GM23248 (cell line): ENCODE measurements at regions not wholly inside any gene's neighbourhood (a gene's known extent, or its start where the extent isn't known, plus 50 kb on each side); places are given as distances from the start of the nearest gene placed in this dataset.

Experiments used
- DNase-seq: peaks from one replicate; pipeline ENCODE4 v3.0.0-alpha.2; 2015
- H2AFZ ChIP-seq: fragments of 200-600 bp; sonication (generic); 2 replicates; pipeline ENCODE4 v1.6.1; 2016; ENCODE audit warnings: antibody characterized with exemption
- H3F3A ChIP-seq: fragments of 200-600 bp; sonication (generic); 2 replicates; pipeline ENCODE4 v1.6.1; 2016; ENCODE audit warnings: mild to moderate bottlenecking, antibody characterized with exemption, mixed run types; ENCODE audit not compliant: insufficient read depth
- H3K27ac ChIP-seq: fragments of 200-600 bp; sonication (generic); 2 replicates; pipeline ENCODE4 v1.5.1; 2016; ENCODE audit warnings: mild to moderate bottlenecking
- H3K27me3 ChIP-seq: fragments of 200-600 bp; sonication (generic); replicated peaks from 2 replicates; pipeline ENCODE4 v1.6.1; 2016; ENCODE audit warnings: mild to moderate bottlenecking; ENCODE audit not compliant: insufficient read depth
- H3K36me3 ChIP-seq: fragments of 200-600 bp; sonication (generic); 2 replicates; pipeline ENCODE4 v1.6.1; 2016; ENCODE audit warnings: low read depth, mild to moderate bottlenecking
- H3K4me1 ChIP-seq: fragments of 200-600 bp; sonication (generic); 2 replicates; pipeline ENCODE4 v1.6.1; 2016; ENCODE audit warnings: mild to moderate bottlenecking; ENCODE audit not compliant: insufficient read depth
- H3K4me2 ChIP-seq: fragments of 200-600 bp; sonication (generic); one replicate; pipeline ENCODE4 v1.6.1; 2016; ENCODE audit warnings: mild to moderate bottlenecking; ENCODE audit not compliant: unreplicated experiment
- H3K4me3 ChIP-seq: fragments of 200-600 bp; sonication (generic); 2 replicates; pipeline ENCODE4 v1.5.1; 2016; ENCODE audit warnings: mild to moderate bottlenecking
- H3K79me2 ChIP-seq: fragments of 200-600 bp; sonication (generic); 2 replicates; pipeline ENCODE4 v1.6.1; 2016; ENCODE audit warnings: mild to moderate bottlenecking; ENCODE audit not compliant: insufficient read depth
- H3K9ac ChIP-seq: fragments of 200-600 bp; sonication (generic); 2 replicates; pipeline ENCODE4 v1.6.1; 2016; ENCODE audit warnings: mild to moderate bottlenecking
- H3K9me2 ChIP-seq: fragments of 200-600 bp; sonication (generic); 2 replicates; pipeline ENCODE4 v1.6.1; 2016; ENCODE audit warnings: mixed run types, mild to moderate bottlenecking, moderate library complexity; ENCODE audit not compliant: insufficient read depth
- H3K9me3 ChIP-seq: fragments of 200-600 bp; sonication (generic); one replicate; pipeline ENCODE4 v1.6.1; 2017; ENCODE audit warnings: low read depth
- H4K20me1 ChIP-seq: fragments of 200-600 bp; sonication (generic); 2 replicates; pipeline ENCODE4 v1.6.0; 2016; ENCODE audit not compliant: insufficient read depth
- EZH2 ChIP-seq: fragments of 200-600 bp; sonication (generic); IDR thresholded peaks from 2 replicates; pipeline ENCODE4 v1.6.1; 2018; ENCODE audit warnings: antibody characterized with exemption, mild to moderate bottlenecking; ENCODE audit not compliant: insufficient read depth, poor library complexity, severe bottlenecking
- EZH2phosphoT487 ChIP-seq: fragments of 200-600 bp; sonication (generic); IDR thresholded peaks from 2 replicates; pipeline ENCODE4 v1.6.1; 2018; ENCODE audit warnings: antibody characterized with exemption, moderate library complexity, mild to moderate bottlenecking, low read depth; ENCODE audit not compliant: insufficient read depth
- WGBS, 2 experiments: methylation state at CpG; one replicate each; pipeline ENCODE4 v1.1.6; 2015 to 2017; ENCODE audit warnings: low lambda C conversion rate in 2 of 2, low coverage in 1 of 2; ENCODE audit errors: missing lambda C conversion rate in 2 of 2; 5-methylcytosine and 5-hydroxymethylcytosine counted together
- in situ Hi-C: fragments of 300-500 bp; cut with MboI; formaldehyde crosslinking; loops from 2 replicates; pipeline ENCODE4 v1.15.0; 2020

GRCh38 chr1:226497276-226497833 lies 51.2 kb upstream of the STUM start:
- no peaks in the 10 kb centered on the region for H3K9me2 ChIP-seq
- no peaks in the 10 kb centered on the region for H3K9me3 ChIP-seq
- no peaks in the 10 kb centered on the region; the same call in 1 of the 2 replicates for H3K27me3 ChIP-seq
- H2AFZ ChIP-seq, result no peak overlapping the region
- no peak overlapping the region for H3K4me3 ChIP-seq
- H3F3A ChIP-seq, result no peaks in the 10 kb centered on the region
- H3K9ac ChIP-seq, result no peak overlapping the region
- H3K79me2 ChIP-seq, result no peaks in the 10 kb centered on the region
- no peaks in the 10 kb centered on the region for H3K36me3 ChIP-seq
- in situ Hi-C loops, result no loop called here
- TF ChIP-seq EZH2phosphoT487 (no peak), EZH2 (no peak)
- DNase-seq, result no peak
- H4K20me1 ChIP-seq, result no peaks in the 10 kb centered on the region
- H3K27ac ChIP-seq, result no peak overlapping the region
- no peak overlapping the region for H3K4me2 ChIP-seq
- 72 to 76% methylated on average over 5 of the region's 5 CpGs for WGBS, 2 experiments
- no peaks in the 10 kb centered on the region for H3K4me1 ChIP-seq

GRCh38 chr1:226497991-226498639 lies 50.4 kb upstream of the STUM start:
- H3K4me2 ChIP-seq, result no peak overlapping the region
- H3K27me3 ChIP-seq, result no peaks in the 10 kb centered on the region; the same call in 1 of the 2 replicates
- H2AFZ ChIP-seq, result no peak overlapping the region
- no peaks in the 10 kb centered on the region for H3K9me2 ChIP-seq
- no peak overlapping the region for H3K9ac ChIP-seq
- H3K27ac ChIP-seq, result no peak overlapping the region
- H3F3A ChIP-seq, result no peaks in the 10 kb centered on the region
- H4K20me1 ChIP-seq, result no peaks in the 10 kb centered on the region
- DNase-seq, result no peak
- no peaks in the 10 kb centered on the region for H3K36me3 ChIP-seq
- no peaks in the 10 kb centered on the region for H3K79me2 ChIP-seq
- TF ChIP-seq EZH2phosphoT487 (no peak), EZH2 (no peak)
- no peaks in the 10 kb centered on the region for H3K4me1 ChIP-seq
- H3K4me3 ChIP-seq, result no peak overlapping the region
- WGBS, 2 experiments, result 62 to 69% methylated on average over 12 of the region's 12 CpGs
- in situ Hi-C loops, result no loop called here
- no peaks in the 10 kb centered on the region for H3K9me3 ChIP-seq

GRCh38 chr1:226498640-226499008 lies 49.9 kb upstream of the STUM start:
- Histone ChIP-seq H3K27me3 (no peaks in the 10 kb centered on the region; the same call in 1 of the 2 replicates), H3K27ac (no peak overlapping the region), H3F3A (no peaks in the 10 kb centered on the region), H3K9me2 (no peaks in the 10 kb centered on the region), H3K9me3 (no peaks in the 10 kb centered on the region), H3K36me3 (no peaks in the 10 kb centered on the region), H2AFZ (no peak overlapping the region), H3K4me1 (no peaks in the 10 kb centered on the region), H3K79me2 (no peaks in the 10 kb centered on the region), H3K4me3 (no peak overlapping the region), H3K9ac (no peak overlapping the region), H4K20me1 (no peaks in the 10 kb centered on the region), H3K4me2 (no peak overlapping the region)
- DNase-seq, result no peak
- WGBS, 2 experiments, result 44 to 53% methylated on average over 5 to 6 of the region's 6 CpGs
- in situ Hi-C loops, result no loop called here
- TF ChIP-seq EZH2phosphoT487 (no peak), EZH2 (no peak)
